SH-SY5Y (cell line): ENCODE measurements at regions not wholly inside any gene's neighbourhood (a gene's known extent, or its start where the extent isn't known, plus 50 kb on each side); places are given as distances from the start of the nearest gene placed in this dataset.

ENCODE experiments used
- GATA2 ChIP-seq: IDR thresholded peaks from 2 replicates; pipeline ENCODE4 v1.6.1; 2011; ENCODE audit warnings: mild to moderate bottlenecking, low read depth, low read length
- GATA3 ChIP-seq: IDR thresholded peaks from 2 replicates; pipeline ENCODE4 v1.6.1; 2011; ENCODE audit warnings: low read depth, mild to moderate bottlenecking, low read length, moderate library complexity

- no peak for TF ChIP-seq GATA2
- TF ChIP-seq GATA3, result no peak
Measured at GRCh38 chr5:174919351-174919750, 195.0 kb downstream of the MSX2 start.

- TF ChIP-seq GATA2 (no peak), GATA3 (no peak)
Measured at GRCh38 chr5:174918655-174919054, 194.3 kb downstream of the MSX2 start.

- TF ChIP-seq GATA2 (no peak), GATA3 (no peak)
Measured at GRCh38 chr5:174917976-174918554, 193.7 kb downstream of the MSX2 start.

DNA sequence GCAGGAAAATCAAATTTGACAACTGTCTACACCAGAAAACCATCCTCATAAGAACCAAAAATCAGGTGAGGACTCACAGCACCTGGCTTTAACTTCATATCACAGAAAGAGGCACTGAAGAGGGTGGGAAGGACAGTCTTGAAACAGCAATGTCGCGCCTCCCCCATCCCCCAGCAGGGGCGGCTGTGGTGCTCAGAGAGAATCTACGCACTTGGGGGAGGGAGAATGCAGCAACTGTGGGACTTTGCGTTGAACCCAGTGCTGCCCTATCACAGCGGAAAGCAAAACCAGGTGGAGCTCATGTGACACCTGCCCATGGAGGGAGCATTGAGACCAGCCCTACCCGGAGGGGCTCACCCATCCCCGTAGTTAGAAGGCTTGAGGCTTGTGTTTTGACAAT is 191.8 kb downstream of the MSX2 start:
- TF ChIP-seq GATA2 (no peak), GATA3 (no peak)

- no peak for TF ChIP-seq GATA2
- no peak for TF ChIP-seq GATA3
Measured at GRCh38 chr5:174911118-174911517, 186.7 kb downstream of the MSX2 start.

GRCh38 chr5:174910245-174910737 is 185.9 kb downstream of the MSX2 start:
- no peak for TF ChIP-seq GATA2
- no peak for TF ChIP-seq GATA3

GRCh38 chr5:174903172-174903732 is 178.9 kb downstream of the MSX2 start:
- TF ChIP-seq GATA2 (0 out of 2 replicates have a peak, but pooled peaks have one; percentile 13), GATA3 (no peak)

DNA sequence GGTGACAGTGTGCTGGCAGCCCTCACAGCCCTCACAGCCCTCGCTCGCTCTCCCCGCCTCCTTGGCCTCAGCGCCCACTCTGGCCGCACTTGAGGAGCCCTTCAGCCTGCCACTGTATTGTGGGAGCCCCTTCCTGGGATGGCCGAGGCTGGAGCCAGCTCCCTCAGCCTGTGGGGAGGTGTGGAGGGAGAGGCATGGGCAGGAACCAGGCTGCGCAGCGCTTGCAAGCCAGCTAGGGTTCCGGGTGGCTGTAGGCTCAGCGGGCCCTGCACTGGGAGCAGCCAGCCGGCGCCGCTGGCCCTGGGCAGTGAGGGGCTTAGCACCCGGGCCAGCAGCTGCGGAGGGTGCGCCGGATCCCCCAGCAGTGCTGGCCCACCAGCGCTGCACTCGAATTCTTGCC is 177.0 kb downstream of the MSX2 start:
- no peak for TF ChIP-seq GATA3
- no peak for TF ChIP-seq GATA2

DNA sequence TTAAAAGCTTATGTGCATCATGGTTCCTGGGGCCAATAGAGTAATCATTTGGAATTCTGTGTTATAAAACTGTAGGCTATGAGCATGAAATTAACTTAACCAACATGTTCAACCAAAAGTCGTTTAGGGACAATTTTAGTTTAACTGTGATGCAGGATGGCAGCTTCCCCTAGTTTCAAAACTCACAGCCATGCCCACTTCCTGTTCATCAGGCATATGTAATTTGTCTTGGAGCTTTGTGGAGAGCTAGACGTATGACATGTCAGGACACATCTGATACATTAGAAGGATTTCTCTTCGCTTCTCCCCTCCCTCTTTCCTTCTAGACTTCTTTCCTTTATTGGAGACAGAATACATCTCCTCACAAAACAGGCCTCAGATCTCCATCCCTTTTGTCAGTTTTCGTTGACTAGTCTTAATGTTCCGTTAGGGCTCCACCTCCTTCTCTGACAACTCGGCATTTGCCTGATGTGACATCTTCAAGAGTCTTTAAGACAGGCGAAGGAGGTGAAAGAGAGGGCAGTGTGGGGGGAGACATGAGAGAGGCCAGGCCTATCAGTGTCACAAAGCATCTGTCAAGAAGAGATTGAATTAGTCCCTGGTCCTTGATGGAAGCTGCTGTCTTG is 176.0 kb downstream of the MSX2 start:
- TF ChIP-seq GATA2 (no peak), GATA3 (no peak)

DNA sequence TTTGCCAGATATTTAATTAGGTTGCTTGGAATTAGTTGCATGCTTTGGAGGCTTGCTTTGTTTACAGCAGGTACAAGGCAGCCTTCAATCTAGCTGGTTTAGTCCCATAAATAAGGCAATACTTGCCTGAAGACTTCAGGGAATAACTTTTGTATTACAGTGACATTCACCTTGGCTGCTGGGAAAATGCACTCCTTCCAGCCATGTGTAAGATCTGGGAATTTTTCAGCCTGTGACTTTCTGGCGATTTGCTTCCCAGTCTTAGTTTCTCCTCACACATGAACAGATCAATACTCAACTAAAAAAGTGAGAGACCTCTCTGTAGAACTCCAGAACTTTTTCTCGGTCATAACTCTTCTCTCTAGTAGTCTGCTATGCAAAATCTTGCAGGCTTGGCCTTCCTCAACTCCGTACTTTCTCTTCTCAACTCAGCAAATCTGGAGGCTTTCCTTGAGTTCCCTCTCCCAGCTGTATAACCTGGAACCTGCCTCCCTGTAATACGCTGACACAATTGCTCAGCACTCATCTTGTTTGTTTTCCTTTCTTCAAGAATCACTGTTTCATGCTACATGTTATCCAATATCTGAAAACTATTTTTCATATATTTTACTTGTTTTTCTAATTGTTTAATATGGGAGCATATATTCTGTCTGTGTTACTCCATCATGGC is 173.0 kb downstream of the MSX2 start:
- TF ChIP-seq GATA3 (no peak), GATA2 (no peak)

- TF ChIP-seq GATA2 (no peak), GATA3 (no peak)
Measured at GRCh38 chr5:174895360-174895759, 171.0 kb downstream of the MSX2 start.

DNA sequence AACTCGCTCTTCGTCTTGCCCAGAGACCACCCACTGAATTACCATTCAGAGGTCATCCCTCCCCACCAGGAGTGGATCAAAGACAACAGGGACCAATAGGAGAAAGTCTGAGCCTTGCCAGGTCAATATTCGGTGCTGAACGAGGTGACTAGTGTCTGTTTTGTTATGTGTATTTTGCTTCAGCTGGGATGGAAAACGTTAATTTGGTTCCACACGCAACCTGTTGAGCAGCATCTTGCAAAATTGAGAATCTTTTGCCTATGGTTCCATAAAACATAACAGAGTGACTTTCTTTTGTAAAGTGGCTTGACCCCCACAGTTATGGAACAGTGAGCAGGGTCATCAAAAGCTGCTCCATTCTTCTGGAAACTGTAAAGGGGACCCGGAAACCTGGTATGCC is 168.4 kb downstream of the MSX2 start:
- TF ChIP-seq GATA2, result no peak
- TF ChIP-seq GATA3, result no peak

DNA sequence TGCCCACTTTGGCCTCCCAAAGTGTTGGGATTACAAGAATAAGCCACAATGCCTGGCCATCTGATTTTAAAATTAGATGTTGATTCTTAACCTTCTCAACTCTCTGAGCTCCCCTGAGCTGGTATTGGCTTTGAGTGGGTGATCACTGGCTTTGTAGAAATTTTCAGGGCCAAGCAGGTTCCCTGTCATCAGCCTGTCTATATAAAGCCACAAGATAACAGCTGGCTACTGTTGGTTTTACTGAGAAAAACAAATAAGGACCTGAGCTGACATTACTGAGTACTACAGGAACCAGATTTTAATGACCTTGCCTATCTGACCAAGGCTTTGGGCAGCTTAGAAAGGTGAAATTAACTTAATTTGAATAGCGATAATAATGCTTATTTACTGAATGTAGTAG is 153.6 kb downstream of the MSX2 start:
- no peak for TF ChIP-seq GATA2
- no peak for TF ChIP-seq GATA3

DNA sequence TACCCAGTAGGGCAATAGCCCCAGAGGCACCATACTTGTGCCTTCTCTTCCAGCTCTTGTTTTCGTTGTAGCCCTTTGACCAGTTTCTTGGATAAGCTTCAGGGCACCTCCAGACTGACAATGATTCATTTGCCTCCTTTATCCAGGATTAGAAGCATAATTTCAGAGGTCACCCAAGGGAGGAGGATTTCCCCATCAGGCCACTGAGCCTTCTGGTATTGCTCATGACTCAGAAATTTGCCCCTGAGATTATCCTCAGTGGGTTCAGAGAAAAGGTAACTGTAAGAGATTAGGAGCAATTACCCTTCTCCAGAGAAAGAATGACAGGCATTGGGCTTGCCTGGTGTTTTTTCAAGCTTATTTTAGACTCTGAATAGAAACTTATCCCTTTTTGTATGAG is 147.9 kb downstream of the MSX2 start:
- TF ChIP-seq GATA2, result no peak
- TF ChIP-seq GATA3, result no peak

DNA sequence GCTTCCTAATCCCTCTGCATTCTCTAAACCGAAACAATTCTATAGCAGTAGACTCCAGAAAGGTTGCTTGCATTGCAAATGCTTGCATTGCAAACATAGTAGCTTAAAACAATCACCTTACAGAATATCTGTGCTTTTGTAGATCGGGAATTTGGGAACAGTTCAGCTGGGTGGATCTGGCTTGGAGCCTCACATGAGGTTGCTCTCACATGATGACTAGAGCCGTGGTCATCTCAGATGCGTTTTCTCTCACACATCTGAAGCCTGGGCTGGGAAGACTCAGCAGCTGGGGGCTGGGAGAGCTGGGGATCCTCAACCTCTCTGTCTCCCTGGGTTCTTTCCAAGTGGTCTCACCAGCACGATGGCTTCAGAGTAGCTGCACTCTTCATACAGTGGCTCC is 127.8 kb downstream of the MSX2 start:
- no peak for TF ChIP-seq GATA2
- no peak for TF ChIP-seq GATA3
